Activated T-cell treated with anti-CD3 and anti-CD28 coated beads, Interleukin-2, amount 50 U/mL, for 48 hours (primary cell): ENCODE measurements at regions not wholly inside any gene's neighbourhood (a gene's known extent, or its start where the extent isn't known, plus 50 kb on each side); places are given as distances from the start of the nearest gene placed in this dataset.
"Not testable (repeated sequence)": the region's sequence is repeated elsewhere in the genome, so short reads cannot be mapped to it uniquely, and the experiment has no call there.

ENCODE experiments used
- DNase-seq, 2 experiments: peaks; one replicate each; pipeline ENCODE4 v3.0.0-alpha.2; 2020

GRCh38 chr10:83522456-83522855, 616.9 kb upstream of the GHITM start:
- DNase-seq = no peak

- DNase-seq = no peak
Observed at GRCh38 chr10:83522881-83523386, 616.4 kb upstream of the GHITM start.

- no peak for DNase-seq
Observed at GRCh38 chr10:83527934-83528333, 611.4 kb upstream of the GHITM start.

- DNase-seq = no peak
Observed at GRCh38 chr10:83533290-83533689, 606.0 kb upstream of the GHITM start.

- DNase-seq = no peak
Observed at GRCh38 chr10:83536426-83536825, 602.9 kb upstream of the GHITM start.

GRCh38 chr10:83538047-83538446, 601.3 kb upstream of the GHITM start:
- no peak for DNase-seq

GRCh38 chr10:83539528-83540308, 599.6 kb upstream of the GHITM start:
- no peak for DNase-seq

GRCh38 chr10:83541046-83541445, 598.3 kb upstream of the GHITM start:
- no peak for DNase-seq

- no peak for DNase-seq
Observed at GRCh38 chr10:83542774-83543411, 596.4 kb upstream of the GHITM start.

- DNase-seq = no peak
Observed at GRCh38 chr10:83543691-83544462, 595.4 kb upstream of the GHITM start.

- no peak for DNase-seq
Observed at GRCh38 chr10:83545901-83546391, 593.4 kb upstream of the GHITM start.

- not testable (repeated sequence) for DNase-seq
Observed at GRCh38 chr10:83551190-83551589, 588.1 kb upstream of the GHITM start.

GRCh38 chr10:83553366-83553765, 585.9 kb upstream of the GHITM start:
- no peak for DNase-seq

GRCh38 chr10:83555264-83555663, 584.0 kb upstream of the GHITM start:
- no peak for DNase-seq

- DNase-seq = no peak
Observed at GRCh38 chr10:83562381-83562780, 576.9 kb upstream of the GHITM start.

- no peak for DNase-seq
Observed at GRCh38 chr10:83564889-83565588, 574.3 kb upstream of the GHITM start.

- DNase-seq = no peak
Observed at GRCh38 chr10:83572036-83572435, 567.3 kb upstream of the GHITM start.

- no peak for DNase-seq
Observed at GRCh38 chr10:83574770-83575169, 564.5 kb upstream of the GHITM start.

GRCh38 chr10:83577421-83577820, 561.9 kb upstream of the GHITM start:
- no peak for DNase-seq

- no peak for DNase-seq
Observed at GRCh38 chr10:83580373-83581012, 558.8 kb upstream of the GHITM start.

- no peak for DNase-seq
Observed at GRCh38 chr10:83582407-83583095, 556.8 kb upstream of the GHITM start.

- no peak for DNase-seq
Observed at GRCh38 chr10:83585686-83586085, 553.6 kb upstream of the GHITM start.
